Fibroblast of peridontal ligament (primary cell): ENCODE measurements at regions not wholly inside any gene's neighbourhood (a gene's known extent, or its start where the extent isn't known, plus 50 kb on each side); places are given as distances from the start of the nearest gene placed in this dataset.
"Not testable (repeated sequence)": the region's sequence is repeated elsewhere in the genome, so short reads cannot be mapped to it uniquely, and the experiment has no call there.

ENCODE experiments used
- DNase-seq: peaks from one replicate; pipeline ENCODE4 v3.0.0-alpha.2; 2010; ENCODE audit errors: extremely low read depth

DNA sequence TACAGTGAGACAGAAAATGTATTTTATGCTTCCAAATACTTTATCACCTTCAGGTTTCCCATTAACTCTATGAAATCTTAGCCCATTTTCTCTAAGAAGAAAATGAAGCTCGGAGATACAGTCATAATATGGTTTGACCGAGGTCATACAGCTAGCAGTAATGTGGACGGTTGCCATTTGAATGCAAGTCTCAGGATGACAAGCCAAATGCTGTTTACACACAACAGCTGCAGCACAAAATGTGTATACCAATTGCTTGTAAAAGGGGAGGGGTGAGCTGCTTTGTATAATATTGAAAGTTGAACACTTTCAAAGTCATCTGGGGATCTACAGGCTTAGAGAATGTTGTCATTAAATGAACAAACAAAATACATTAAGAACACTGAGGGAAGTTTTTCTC lies 93.8 kb upstream of the FSIP2 start:
- DNase-seq, result no peak

DNA sequence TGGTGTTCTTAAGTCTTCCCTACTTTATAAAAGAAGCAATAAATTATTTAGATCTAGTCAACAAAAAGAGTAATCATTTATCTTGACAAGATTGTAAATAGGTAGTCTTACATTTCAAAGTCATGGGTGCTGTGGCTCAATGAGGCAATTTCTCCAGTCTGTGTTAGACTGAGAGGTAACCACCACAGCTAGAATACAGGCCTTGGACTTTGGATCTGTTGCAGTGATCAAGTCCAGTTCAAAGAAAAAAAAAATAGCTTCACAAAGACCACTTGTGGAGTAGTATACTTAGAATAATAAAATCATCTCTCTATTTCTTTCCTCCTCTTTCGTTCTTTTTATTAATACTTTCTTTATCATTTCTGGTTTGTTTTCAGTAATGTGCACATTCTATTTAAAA lies 93.1 kb upstream of the FSIP2 start:
- DNase-seq, result no peak

DNA sequence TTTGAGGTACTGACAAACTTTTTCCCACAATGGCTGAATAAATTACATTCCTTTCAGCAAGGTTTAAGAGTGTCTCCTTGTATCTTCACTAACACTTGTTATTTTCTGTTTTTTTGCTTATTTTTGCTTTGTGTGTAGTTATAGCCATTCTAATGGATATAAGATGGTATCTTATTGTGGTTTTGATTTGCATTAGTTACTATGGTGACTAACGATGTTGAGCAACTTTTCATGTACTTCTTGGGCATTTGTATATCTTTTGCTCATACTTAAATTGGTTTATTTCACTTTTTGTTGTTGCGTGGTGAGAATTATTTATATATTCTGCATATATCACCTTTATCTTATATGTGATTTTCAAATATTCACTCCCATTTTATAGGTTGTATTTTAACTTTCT lies 79.9 kb upstream of the FSIP2 start:
- no peak for DNase-seq

DNA sequence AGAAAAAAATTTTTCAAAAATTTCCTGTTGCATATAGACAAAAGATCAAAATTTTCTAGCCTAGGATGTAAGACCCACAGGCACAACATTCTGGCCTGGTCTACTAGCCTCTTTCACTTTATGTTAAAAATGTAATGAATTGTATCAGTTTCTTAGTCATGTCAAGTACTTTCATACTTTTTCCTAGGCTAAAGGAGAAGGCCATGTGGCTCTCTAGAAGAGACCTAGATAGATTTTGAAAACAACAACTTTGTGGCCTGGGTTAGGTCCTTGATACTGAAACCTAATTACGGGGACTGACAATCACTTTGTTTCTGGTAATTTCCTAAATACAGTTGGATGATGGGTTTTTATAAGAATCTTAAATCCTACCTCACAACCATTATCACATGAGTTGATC lies 74.8 kb upstream of the FSIP2 start:
- no peak for DNase-seq

DNA sequence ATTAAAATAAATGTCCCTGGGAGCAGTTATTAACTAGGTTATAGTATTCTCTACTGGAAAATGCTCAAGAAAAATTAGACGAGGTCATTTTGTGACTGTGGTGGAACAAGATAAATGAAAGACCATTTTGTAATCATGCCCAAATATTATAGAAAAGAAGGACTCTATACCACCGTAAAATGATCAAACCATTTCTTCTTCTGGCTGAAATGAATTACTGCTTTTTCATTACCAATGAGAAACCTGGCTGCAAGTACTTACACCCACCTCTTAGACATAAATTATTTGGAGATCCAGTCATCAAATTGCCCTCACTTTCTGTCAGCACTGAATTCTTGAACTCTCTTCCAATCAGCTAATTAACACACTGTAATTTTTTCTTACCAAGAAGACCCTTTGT lies 74.2 kb upstream of the FSIP2 start:
- DNase-seq, result no peak

DNA sequence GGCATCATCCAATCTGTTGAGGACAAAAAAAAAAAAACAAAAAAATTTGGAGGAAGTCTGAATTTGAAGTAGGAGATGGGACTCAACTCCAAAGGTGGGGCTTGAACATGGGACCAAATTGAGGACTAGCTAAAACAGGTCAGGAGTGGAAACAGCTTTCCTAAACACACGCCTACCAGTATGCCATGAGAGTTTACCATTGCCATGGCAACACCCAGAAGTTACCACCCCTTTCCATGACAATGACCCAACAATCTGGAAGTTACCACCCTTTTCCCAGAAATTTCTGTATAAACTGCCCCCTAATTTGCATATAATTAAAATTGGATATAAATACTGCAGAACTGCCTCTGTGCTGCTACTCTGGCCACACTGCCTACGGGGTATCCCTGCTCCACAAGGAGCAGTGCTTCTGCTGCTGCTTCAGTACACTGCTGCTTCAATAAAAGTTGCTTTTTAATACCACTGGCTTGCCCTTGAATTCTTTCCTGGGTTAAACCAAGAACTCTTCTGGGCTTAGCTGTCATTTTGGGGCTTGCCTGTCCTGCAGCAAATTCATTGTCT lies 73.3 kb upstream of the FSIP2 start:
- no peak for DNase-seq

DNA sequence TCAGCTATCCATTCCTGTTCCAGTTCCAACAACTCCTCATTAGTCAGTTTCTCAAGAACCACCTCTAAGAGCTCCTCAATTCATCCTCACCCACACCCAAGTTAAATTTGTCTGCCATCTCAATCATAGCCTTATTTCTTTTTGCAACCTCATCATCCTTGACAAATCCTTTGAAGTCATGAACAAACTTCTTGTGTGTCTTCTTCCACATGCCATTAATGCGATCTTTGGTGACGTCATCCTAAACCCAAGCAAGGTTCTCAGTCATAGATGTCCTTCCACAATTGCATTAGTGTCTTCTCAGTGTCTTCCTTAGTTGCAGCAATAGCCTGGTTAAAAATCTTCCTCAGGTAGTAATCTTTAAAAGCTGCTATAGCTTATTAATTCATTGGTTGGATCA lies 71.2 kb upstream of the FSIP2 start:
- no peak for DNase-seq

DNA sequence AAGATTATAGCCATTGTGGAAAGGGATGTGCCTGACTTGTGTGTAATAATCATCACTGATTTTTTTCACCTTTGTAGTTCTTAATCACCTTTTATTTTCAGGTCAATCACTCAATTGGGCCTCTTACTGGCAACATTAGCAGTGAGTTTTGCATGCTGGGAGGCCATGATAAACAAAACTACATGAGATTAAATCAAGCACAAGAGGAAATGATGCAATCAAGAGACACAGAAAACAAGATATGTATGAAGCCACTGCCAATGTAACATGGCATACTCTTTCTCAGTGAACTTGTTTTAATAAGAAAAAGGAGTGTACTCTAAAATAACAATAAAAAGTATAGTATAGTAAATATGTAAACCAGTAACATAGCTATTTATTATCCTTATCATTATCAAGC lies 69.9 kb upstream of the FSIP2 start:
- DNase-seq, result no peak

DNA sequence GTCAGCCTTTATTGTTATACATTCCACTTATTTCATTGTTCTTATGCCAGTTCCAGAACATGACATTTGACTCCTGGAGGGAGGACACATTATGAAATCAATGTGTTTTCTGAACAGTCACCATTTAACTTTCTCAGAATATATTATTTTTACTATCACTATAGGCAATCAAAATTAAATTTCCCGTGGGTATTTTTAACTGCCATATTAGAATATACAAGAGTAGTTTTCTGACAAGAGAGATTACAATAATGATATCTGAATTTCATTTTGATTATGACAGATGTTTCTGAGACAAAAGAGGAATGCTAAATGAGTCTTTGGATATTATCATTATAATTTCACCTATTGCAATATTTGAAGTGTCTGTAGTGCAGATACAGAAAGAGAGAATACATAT lies 64.4 kb upstream of the FSIP2 start:
- no peak for DNase-seq

DNA sequence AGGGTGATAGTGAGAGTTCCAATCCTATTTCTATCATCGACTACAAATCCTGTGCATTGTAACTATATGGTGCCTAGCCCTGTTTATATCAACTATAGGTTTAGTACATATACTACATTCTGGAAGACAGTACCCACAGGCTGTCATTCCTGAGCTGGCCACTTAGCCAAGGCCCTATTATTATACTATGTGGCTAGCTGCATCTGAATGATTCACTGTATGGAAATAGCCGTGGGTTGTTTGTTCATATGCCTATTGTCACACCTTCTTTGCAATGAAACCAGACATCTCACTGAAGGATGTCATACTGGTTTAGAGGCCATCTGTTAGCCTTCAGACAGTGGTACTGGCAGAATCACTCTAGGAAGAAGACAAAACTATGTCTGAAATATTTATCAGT lies 62.3 kb upstream of the FSIP2 start:
- DNase-seq, result no peak

DNA sequence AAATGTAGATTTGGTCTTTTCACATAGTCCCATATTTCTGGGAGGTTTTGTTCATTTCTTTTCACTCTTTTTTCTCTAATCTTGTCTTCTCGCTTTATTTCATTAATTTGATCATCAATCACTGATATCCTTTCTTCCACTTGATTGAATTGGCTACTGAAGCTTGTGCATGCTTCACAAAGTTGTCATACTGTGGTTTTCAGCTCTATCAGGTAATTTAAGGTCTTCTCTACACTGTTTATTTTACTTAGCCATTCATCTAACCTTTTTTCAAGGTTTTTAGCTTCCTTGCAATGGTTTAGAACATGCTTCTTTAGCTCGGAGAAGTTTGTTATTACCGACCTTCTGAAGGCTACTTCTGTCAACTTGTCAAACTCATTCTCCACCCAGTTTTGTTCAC lies 51.6 kb upstream of the FSIP2 start:
- DNase-seq, result not testable (repeated sequence)

DNA sequence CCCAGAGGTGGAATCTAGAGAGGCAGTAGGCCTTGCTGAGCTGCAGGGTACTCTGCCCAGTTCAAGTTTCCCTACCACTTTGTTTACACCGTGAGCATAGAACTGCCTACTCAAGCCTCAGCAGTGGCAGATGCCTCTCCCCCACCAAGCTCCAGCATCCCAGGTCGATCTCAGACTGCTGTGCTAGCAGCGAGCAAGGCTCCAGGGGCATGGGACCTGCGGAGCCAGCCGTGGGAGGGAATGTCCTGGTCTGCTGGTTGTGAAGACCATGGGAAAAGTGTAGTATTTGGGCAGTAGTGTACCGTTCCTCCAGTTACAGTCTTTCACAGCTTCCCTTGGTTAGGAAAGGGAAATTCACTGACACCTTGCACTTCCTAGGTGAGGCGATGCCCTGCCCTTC lies 50.6 kb upstream of the FSIP2 start:
- DNase-seq, result no peak
